ENCODE measurements at regions not wholly inside any gene's neighbourhood (a gene's known extent, or its start where the extent isn't known, plus 50 kb on each side); places are given as distances from the start of the nearest gene placed in this dataset.

GRCh38 chr2:57479981-57480380, 566.6 kb upstream of the VRK2 start:
- H3K23me2 ChIP-seq (ENCODE audit: insufficient read length, low read depth, low read length, poor library complexity, severe bottlenecking): no peaks in the 10 kb centered on the region
- H3K9me3 Mint-ChIP-seq: no peaks in the 10 kb centered on the region
- no peak overlapping the region for H2BK5ac ChIP-seq (ENCODE audit: insufficient read length, low read length)
- no peak overlapping the region for H4K8ac ChIP-seq (replicated peaks; ENCODE audit: insufficient read length, low read depth, low read length)
- no peak overlapping the region for H2BK15ac ChIP-seq (ENCODE audit: low read depth, low read length)
- no peak overlapping the region for H3K9ac ChIP-seq (ENCODE audit: extremely low read depth, insufficient read length, low read length)
- no peak overlapping the region for H2BK120ac ChIP-seq (ENCODE audit: low read depth, low read length, poor library complexity, severe bottlenecking)
- no peak for TF ChIP-seq CTCF (conservative IDR thresholded peaks at IDR 0.05)
- no peak overlapping the region for H4K5ac ChIP-seq (ENCODE audit: insufficient read length, low read depth, low read length)
- no peaks in the 10 kb centered on the region for H3K27me3 Mint-ChIP-seq (ENCODE audit: low read depth)
- H2AK5ac ChIP-seq (ENCODE audit: insufficient read length, low read length): no peak overlapping the region
- peak overlapping the region in 1 of 3 experiments; percentile 16; a peak in 1 of 7 replicates for H3K27ac Mint-ChIP-seq
- H3K79me2 ChIP-seq (ENCODE audit: insufficient read depth, low read length): no peaks in the 10 kb centered on the region
- H3K4me3 Mint-ChIP-seq: no peak overlapping the region
- no peak overlapping the region for H2BK12ac ChIP-seq (ENCODE audit: insufficient read length, low read depth, low read length)
- no peak overlapping the region for H3K23ac ChIP-seq (ENCODE audit: insufficient read length, low read depth, low read length)
- H3K4me2 ChIP-seq (ENCODE audit: insufficient read depth, insufficient read length, low read length): no peak overlapping the region
- no peak for DNase-seq
- H3K4me1 Mint-ChIP-seq: peaks cover 0 to 4% of the 10 kb centered on the region in 2 experiments; a peak in 2 of 4 replicates
- H3K18ac ChIP-seq (ENCODE audit: insufficient read length, low read depth, low read length): no peak overlapping the region
- WGBS (ENCODE audit: extremely low coverage, insufficient read length, low lambda C conversion rate): no CpG with 5 or more reads among the region's 1 CpG
- H3K14ac ChIP-seq (ENCODE audit: insufficient read depth, low read length): no peak overlapping the region
- H3K4me1 ChIP-seq (ENCODE audit: insufficient read depth, low read length): no peaks in the 10 kb centered on the region
- H4K20me1 ChIP-seq (ENCODE audit: control insufficient read depth, insufficient read depth, insufficient read length): no peaks in the 10 kb centered on the region
- no peak overlapping the region for H3K27ac ChIP-seq (ENCODE audit: insufficient read length, low read depth, low read length)
- no peaks in the 10 kb centered on the region for H3K27me3 ChIP-seq (ENCODE audit: insufficient read depth, low read length)
- no peak overlapping the region for H2BK20ac ChIP-seq (ENCODE audit: low read depth, low read length, poor library complexity, severe bottlenecking)
- no peaks in the 10 kb centered on the region for H3K79me1 ChIP-seq (ENCODE audit: insufficient read depth, low read depth, low read length, poor library complexity, severe bottlenecking)
- no peak overlapping the region for H3K56ac ChIP-seq (ENCODE audit: insufficient read length, low read depth, low read length)
- H3K36me3 Mint-ChIP-seq (ENCODE audit: insufficient read depth in 1 of 3, low read depth in 3 of 3): no peaks in the 10 kb centered on the region
- no peak overlapping the region for H2AFZ ChIP-seq (ENCODE audit: low read length)
- H3T11ph ChIP-seq (ENCODE audit: low read length): no peak overlapping the region
- H3K9me3 ChIP-seq (ENCODE audit: control insufficient read depth, low read depth, low read length): no peaks in the 10 kb centered on the region
- no peak overlapping the region for H4K91ac ChIP-seq (ENCODE audit: insufficient read length, low read depth, low read length)
- H3K4ac ChIP-seq (ENCODE audit: low read depth, low read length): no peak overlapping the region

Measured in H9 (cell line).